A673 (cell line): ENCODE measurements at regions not wholly inside any gene's neighbourhood (a gene's known extent, or its start where the extent isn't known, plus 50 kb on each side); places are given as distances from the start of the nearest gene placed in this dataset.

Experiments used
- BruUV-seq: library from RNA; stranded (reverse); fragments of 400-500 nt; replicated peaks from 2 replicates; lab custom pipeline; 2021; lab: Mats Ljungman, UMichigan
- CTCF ChIA-PET: fragments of 300-600 bp; sonication (Branson Sonifier 250); formaldehyde crosslinking; loops from one replicate; lab custom pipeline; 2022; ENCODE audit warnings: antibody characterized with exemption; lab: Charles Lee
- POLR2A ChIA-PET: fragments of 300-600 bp; sonication (Branson Sonifier 250); formaldehyde crosslinking; loops from one replicate; lab custom pipeline; 2022; ENCODE audit warnings: antibody characterized with exemption; ENCODE audit not compliant: low non-redundant PET; lab: Charles Lee
- DNase-seq: peaks from one replicate; pipeline ENCODE4 v3.0.0-alpha.2; 2015; ENCODE audit warnings: low spot score
- H3K27ac ChIP-seq: fragments of 200-600 bp; sonication (generic); 2 replicates; pipeline ENCODE4 v1.5.1; 2016; ENCODE audit warnings: mixed run types, low read depth, mild to moderate bottlenecking, mixed read lengths, antibody characterized with exemption, low read length; ENCODE audit not compliant: poor library complexity, severe bottlenecking
- H3K27me3 ChIP-seq: fragments of 200-600 bp; sonication (generic); replicated peaks from 2 replicates; pipeline ENCODE4 v1.6.1; 2017; ENCODE audit warnings: mixed run types, low read depth, mild to moderate bottlenecking, mixed read lengths, antibody characterized with exemption, low read length; ENCODE audit not compliant: insufficient read depth, poor library complexity
- H3K36me3 ChIP-seq: fragments of 200-600 bp; sonication (generic); 2 replicates; pipeline ENCODE4 v1.6.1; 2016; ENCODE audit warnings: mixed run types, mild to moderate bottlenecking, mixed read lengths, antibody characterized with exemption, low read length; ENCODE audit not compliant: insufficient read depth, poor library complexity, severe bottlenecking
- H3K4me1 ChIP-seq: fragments of 200-600 bp; sonication (generic); 2 replicates; pipeline ENCODE4 v1.6.1; 2017; ENCODE audit warnings: mixed run types, mild to moderate bottlenecking, mixed read lengths, antibody characterized with exemption, low read length; ENCODE audit not compliant: insufficient read depth, poor library complexity, severe bottlenecking
- H3K4me3 ChIP-seq: fragments of 200-600 bp; sonication (generic); 2 replicates; pipeline ENCODE4 v1.5.1; 2016; ENCODE audit warnings: low read depth, mixed run types, mild to moderate bottlenecking, mixed read lengths, low read length; ENCODE audit not compliant: poor library complexity, severe bottlenecking
- H3K9me3 ChIP-seq: fragments of 200-600 bp; sonication (generic); 2 replicates; pipeline ENCODE4 v1.6.1; 2016; ENCODE audit warnings: mixed run types, low read depth, mild to moderate bottlenecking, mixed read lengths, antibody characterized with exemption, low read length; ENCODE audit not compliant: poor library complexity, severe bottlenecking
- CTCF ChIP-seq: fragments of 300-800, 200-600 bp; sonication (generic); conservative IDR thresholded peaks from 2 replicates; pipeline ENCODE4 v1.5.1; 2017; ENCODE audit warnings: low read depth, mild to moderate bottlenecking, antibody characterized with exemption, low read length, moderate library complexity, mixed read lengths
- EZH2 ChIP-seq: fragments of 200-600 bp; sonication (generic); IDR thresholded peaks from 2 replicates; pipeline ENCODE4 v1.6.1; 2017; ENCODE audit warnings: borderline replicate concordance, low read depth, mild to moderate bottlenecking, mixed read lengths, antibody characterized with exemption, low read length; ENCODE audit not compliant: poor library complexity, severe bottlenecking
- intact Hi-C: fragments of 100-400 bp; cut with micrococcal nuclease; formaldehyde crosslinking; loops from one replicate; pipeline ENCODE4 v1.10.0; 2022; ENCODE audit not compliant: unreplicated experiment

- no TSS peak for BruUV-seq
- ChIA-PET POLR2A (no interaction called here), CTCF (no interaction called here)
- H3K4me3 ChIP-seq: no peak overlapping the region
- H3K9me3 ChIP-seq: no peaks in the 10 kb centered on the region
- intact Hi-C loops: no loop called here
- H3K36me3 ChIP-seq: no peaks in the 10 kb centered on the region
- no peak for DNase-seq
- H3K27ac ChIP-seq: no peak overlapping the region
- peaks cover 4% of the 10 kb centered on the region for H3K4me1 ChIP-seq
- no peaks in the 10 kb centered on the region for H3K27me3 ChIP-seq
- no peak for TF ChIP-seq CTCF
- no peak for TF ChIP-seq EZH2
These were observed 124.8 kb upstream of the GORAB start for GRCh38 chr1:170407138-170407537.

DNA sequence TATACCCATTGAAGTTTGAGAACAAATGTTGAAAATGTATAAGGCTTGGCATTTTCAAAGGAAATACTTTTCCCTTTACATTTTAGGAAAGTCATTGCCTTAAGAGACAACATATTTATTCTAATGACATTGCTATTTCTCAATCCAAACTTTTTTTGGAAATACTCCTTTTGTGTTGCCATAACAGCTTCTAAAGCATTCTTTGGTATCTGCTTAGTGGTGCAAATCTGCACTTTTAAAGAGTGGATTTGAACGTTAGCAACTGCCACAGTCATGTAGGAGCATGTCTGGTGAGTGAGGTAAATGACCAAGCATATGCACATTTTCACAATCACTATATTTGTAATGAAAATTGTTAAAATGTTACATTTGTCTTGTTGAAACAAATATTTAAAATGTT, 124.4 kb upstream of the GORAB start:
- DNase-seq: no peak
- POLR2A ChIA-PET: no interaction called here
- no peak overlapping the region for H3K27ac ChIP-seq

GRCh38 chr1:170410401-170411166, 121.4 kb upstream of the GORAB start:
- peaks cover 32% of the 10 kb centered on the region for H3K4me1 ChIP-seq
- H3K36me3 ChIP-seq: no peaks in the 10 kb centered on the region
- ChIA-PET CTCF (no interaction called here), POLR2A (no interaction called here)
- no peak for DNase-seq
- no peak overlapping the region for H3K4me3 ChIP-seq
- BruUV-seq: no TSS peak
- TF ChIP-seq EZH2: no peak
- intact Hi-C loops: no loop called here
- H3K27ac ChIP-seq: no peak overlapping the region
- H3K9me3 ChIP-seq: no peaks in the 10 kb centered on the region
- H3K27me3 ChIP-seq: no peaks in the 10 kb centered on the region

More for the DNA sequence above, 124.4 kb upstream of the GORAB start:
- H3K4me3 ChIP-seq: no peak overlapping the region
- intact Hi-C loops: no loop called here
- no peaks in the 10 kb centered on the region for H3K27me3 ChIP-seq
- H3K9me3 ChIP-seq: no peaks in the 10 kb centered on the region
- TF ChIP-seq CTCF (no peak), EZH2 (no peak)
- no peaks in the 10 kb centered on the region for H3K36me3 ChIP-seq
- no TSS peak for BruUV-seq
- peaks cover 8% of the 10 kb centered on the region for H3K4me1 ChIP-seq
- CTCF ChIA-PET: no interaction called here
